HepG2 (cell line): ENCODE measurements at regions not wholly inside any gene's neighbourhood (a gene's known extent, or its start where the extent isn't known, plus 50 kb on each side); places are given as distances from the start of the nearest gene placed in this dataset.

Experiments used
- ATAC-seq: fragments of 200-7000 bp; cut with Tn5 transposase; 3 replicates; pipeline ENCODE4 v1.9.1; 2020; ENCODE audit warnings: mild to moderate bottlenecking, moderate library complexity
- BruUV-seq: library from RNA; stranded (reverse); fragments of 400-500 nt; replicated peaks from 2 replicates; lab custom pipeline; 2021; lab: Mats Ljungman, UMichigan
- CTCF ChIA-PET: fragments of 300-600 bp; formaldehyde crosslinking; extraction: SDS; loops from one replicate; lab custom pipeline; 2021; ENCODE audit warnings: low total read pairs, inconsistent platforms, low intra/inter-chr PET ratio; lab: Yijun Ruan, JAX
- POLR2A ChIA-PET: fragments of 350-600 bp; sonication (Branson Sonifier 250); formaldehyde crosslinking; loops from one replicate; lab custom pipeline; 2020; ENCODE audit warnings: antibody characterized with exemption, inconsistent platforms; lab: Yijun Ruan, JAX
- DNase-seq: peaks from one replicate; pipeline ENCODE4 v3.0.0-alpha.2; 2015; ENCODE audit warnings: low spot score
- FAIRE-seq: peaks from 3 replicates; lab custom pipeline; 2011; peaks lifted over from hg19 to GRCh38; lab: Jason Lieb, UNC
- H2AFZ ChIP-seq: one replicate; pipeline ENCODE4 v1.6.1; 2011; ENCODE audit warnings: low read length, inconsistent platforms
- H3K27ac ChIP-seq: fragments of 300-600 bp; 3 replicates; pipeline ENCODE4 v1.8.0; 2011; ENCODE audit warnings: mixed run types, mild to moderate bottlenecking, mixed read lengths, low read length, inconsistent platforms; ENCODE audit not compliant: insufficient read depth; ENCODE audit errors: extremely low read length
- H3K27me3 ChIP-seq, 2 experiments: fragments of 200-600 bp in 1 of 2; 2 replicates in 1 of 2; 3 replicates in 1 of 2; pipeline versions ENCODE4 v1.6.0 to v1.8.0; 2011; ENCODE audit warnings: low read length in 2 of 2, mild to moderate bottlenecking in 2 of 2, moderate library complexity in 2 of 2, inconsistent platforms in 1 of 2; ENCODE audit not compliant: insufficient read depth in 2 of 2, control insufficient read depth in 1 of 2
- H3K36me3 ChIP-seq, 2 experiments: fragments of 200-600 bp in 1 of 2; replicated peaks in 1 of 2; 2 replicates in 1 of 2; 3 replicates in 1 of 2; pipeline versions ENCODE4 v1.5.1 to v1.8.0; 2011; ENCODE audit warnings: low read length in 2 of 2, inconsistent platforms in 1 of 2; ENCODE audit not compliant: insufficient read depth in 2 of 2, control insufficient read depth in 1 of 2
- H3K4me1 ChIP-seq: 2 replicates; pipeline ENCODE4 v1.5.1; 2012; ENCODE audit warnings: low read length, inconsistent platforms; ENCODE audit not compliant: insufficient read depth
- H3K4me2 ChIP-seq: 2 replicates; pipeline ENCODE4 v1.6.0; 2011; ENCODE audit warnings: low read depth, low read length, inconsistent platforms
- H3K4me3 ChIP-seq, 3 experiments: fragments of 200-600 bp in 1 of 3; sonication (generic), shearing (Covaris generic) in 1 of 3; replicated peaks in 1 of 3; 2 replicates each; pipeline ENCODE4 v1.5.1; 2011 to 2016; ENCODE audit warnings: low read length in 3 of 3, inconsistent platforms in 2 of 3, low read depth in 2 of 3, mild to moderate bottlenecking in 2 of 3, control low read depth in 1 of 3, mixed read lengths in 1 of 3; ENCODE audit not compliant: insufficient read depth in 1 of 3
- H3K79me2 ChIP-seq: one replicate; pipeline ENCODE4 v1.6.1; 2011; ENCODE audit warnings: low read length, inconsistent platforms; ENCODE audit not compliant: insufficient read depth
- H3K9ac ChIP-seq: 2 replicates; pipeline ENCODE4 v1.6.0; 2011; ENCODE audit warnings: mild to moderate bottlenecking, low read depth, low read length, inconsistent platforms; ENCODE audit not compliant: insufficient read depth
- H3K9me3 ChIP-seq: 2 replicates; pipeline ENCODE4 v1.5.1; 2012; ENCODE audit warnings: mild to moderate bottlenecking, low read length
- H4K20me1 ChIP-seq: 2 replicates; pipeline ENCODE4 v1.6.0; 2011; ENCODE audit warnings: inconsistent platforms, mild to moderate bottlenecking, low read length, moderate library complexity; ENCODE audit not compliant: insufficient read depth
- ARID2 ChIP-seq: sonication (generic); formaldehyde crosslinking; IDR thresholded peaks from 2 replicates; pipeline ENCODE4 v1.8.1; 2022; ENCODE audit warnings: mild to moderate bottlenecking, missing genetic modification reagents, borderline replicate concordance
- ATM ChIP-seq: fragments of 450-650 bp; IDR thresholded peaks from 2 replicates; pipeline ENCODE4 v1.7.1; 2017; ENCODE audit warnings: mild to moderate bottlenecking, borderline replicate concordance
- CREB1 ChIP-seq, 2 experiments: fragments of 450-650 bp in 1 of 2; IDR thresholded peaks; 2 replicates each; pipeline ENCODE4 v1.6.1; 2016 to 2017; ENCODE audit warnings: control low read depth in 1 of 2, mild to moderate bottlenecking in 1 of 2, missing compliant biosample characterization in 1 of 2, missing genetic modification characterization in 1 of 2
- MED8 ChIP-seq: sonication (generic); formaldehyde crosslinking; IDR thresholded peaks from 2 replicates; pipeline ENCODE4 v1.8.1; 2023; ENCODE audit warnings: mild to moderate bottlenecking, missing genetic modification reagents; ENCODE audit not compliant: insufficient replicate concordance
- MTA1 ChIP-seq: sonication (generic); formaldehyde crosslinking; IDR thresholded peaks from 2 replicates; pipeline ENCODE4 v1.4.0; 2020; ENCODE audit warnings: missing genetic modification reagents, mild to moderate bottlenecking, borderline replicate concordance
- MXD4 ChIP-seq: IDR thresholded peaks from 2 replicates; pipeline ENCODE4 v1.6.1; 2016; ENCODE audit warnings: mild to moderate bottlenecking, missing biosample characterization, missing genetic modification reagents
- SMARCC2 ChIP-seq: fragments of 450-650 bp; IDR thresholded peaks from 2 replicates; pipeline ENCODE4 v1.6.1; 2017; ENCODE audit warnings: antibody characterized with exemption, mild to moderate bottlenecking
- STAT5B ChIP-seq: sonication (generic); formaldehyde crosslinking; IDR thresholded peaks from 2 replicates; pipeline ENCODE4 v1.4.0; 2020; ENCODE audit warnings: missing genetic modification reagents
- TAF15 ChIP-seq: fragments of 200-400 bp; formaldehyde crosslinking; IDR thresholded peaks from one replicate; pipeline ENCODE4 v1.6.1; 2018; ENCODE audit warnings: mild to moderate bottlenecking, low read depth, low read length; ENCODE audit not compliant: poor library complexity, severe bottlenecking
- ZBTB1 ChIP-seq: sonication (generic); formaldehyde crosslinking; IDR thresholded peaks from 2 replicates; pipeline ENCODE4 v1.4.0; 2020; ENCODE audit warnings: missing genetic modification reagents, borderline replicate concordance
- ZNF430 ChIP-seq: sonication (generic); formaldehyde crosslinking; IDR thresholded peaks from 2 replicates; pipeline ENCODE4 v1.9.0; 2021; ENCODE audit warnings: mild to moderate bottlenecking, missing genetic modification reagents
- ZNF547 ChIP-seq: sonication (generic); formaldehyde crosslinking; IDR thresholded peaks from 2 replicates; pipeline ENCODE4 v1.5.1; 2020; ENCODE audit warnings: mild to moderate bottlenecking, missing genetic modification reagents
- ZNF878 ChIP-seq: sonication (generic); formaldehyde crosslinking; IDR thresholded peaks from 2 replicates; pipeline ENCODE4 v1.8.1; 2023; ENCODE audit warnings: mild to moderate bottlenecking, missing genetic modification reagents, moderate library complexity
- WGBS: methylation state at CpG from one replicate; pipeline ENCODE4 v1.1.6; 2017; ENCODE audit warnings: low lambda C conversion rate; 5-methylcytosine and 5-hydroxymethylcytosine counted together
- in situ Hi-C: cut with HindIII; loops from 2 replicates; pipeline ENCODE4 v1.10.0; 2017; ENCODE audit warnings: low pct_unique_long_range_greater_than_20kb; ENCODE audit not compliant: extremely low pct_ligation_motif_present
- intact Hi-C: fragments of 100-400 bp; cut with micrococcal nuclease; formaldehyde crosslinking; loops from one replicate; pipeline ENCODE4 v1.10.0; 2022; ENCODE audit not compliant: unreplicated experiment
- TF ChIP-seq, protein P1 (sequence below): sonication (generic); formaldehyde crosslinking; IDR thresholded peaks from 2 replicates; pipeline ENCODE4 v1.4.0; 2020; ENCODE audit warnings: missing genetic modification reagents, borderline replicate concordance
- TF ChIP-seq, protein P2 (sequence below): sonication (generic); formaldehyde crosslinking; IDR thresholded peaks from 2 replicates; pipeline ENCODE4 v1.8.0; 2022; ENCODE audit warnings: missing genetic modification reagents, low read depth, mild to moderate bottlenecking, borderline replicate concordance
- TF ChIP-seq, protein P3 (sequence below): sonication (generic); formaldehyde crosslinking; IDR thresholded peaks from 2 replicates; pipeline ENCODE4 v1.4.0; 2020; ENCODE audit warnings: mild to moderate bottlenecking, missing genetic modification reagents

GRCh38 chr2:187617120-187617519, 62.9 kb upstream of the TFPI start:
- no TSS peak for BruUV-seq
- Histone ChIP-seq H3K4me3 (no peak overlapping the region), H3K79me2 (no peaks in the 10 kb centered on the region), H2AFZ (no peak overlapping the region), H3K9me3 (no peaks in the 10 kb centered on the region), H3K4me1 (no peaks in the 10 kb centered on the region), H3K27ac (no peak overlapping the region), H3K9ac (no peak overlapping the region), H3K36me3 (no peaks in the 10 kb centered on the region), H3K4me2 (no peak overlapping the region), H4K20me1 (no peaks in the 10 kb centered on the region), H3K27me3 (no peaks in the 10 kb centered on the region)
- intact Hi-C loops: no loop called here
- ATAC-seq (no peak), FAIRE-seq (no peak), DNase-seq (no peak)
- 8% methylated on average over 3 of the region's 3 CpGs for WGBS
- in situ Hi-C loops: no loop called here
- TF ChIP-seq MED8 (CRISPR knock-in tag): no peak
- ChIA-PET CTCF (no interaction called here), POLR2A (no interaction called here)

DNA sequence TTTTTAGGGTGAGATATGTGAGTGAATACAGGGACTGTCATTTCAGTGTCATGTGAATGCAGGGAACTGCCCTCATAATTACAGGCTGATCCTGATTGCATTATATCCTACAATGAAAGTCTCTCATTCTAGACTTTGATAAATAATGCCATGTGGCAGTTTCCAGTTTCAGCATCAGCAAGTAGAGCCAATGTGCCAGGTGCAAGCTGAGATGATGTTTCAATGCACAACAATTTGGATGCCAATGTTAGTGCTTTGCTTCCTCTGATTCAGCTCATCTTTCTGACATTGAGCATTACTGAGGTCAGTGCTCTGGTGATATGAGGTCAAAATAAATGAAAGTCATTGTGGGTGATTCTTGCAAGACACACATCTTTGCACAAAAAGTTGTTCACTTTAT, 63.7 kb upstream of the TFPI start:
- ATAC-seq: no peak
- Histone ChIP-seq H3K4me2 (no peak overlapping the region), H3K9me3 (no peaks in the 10 kb centered on the region)
- TF ChIP-seq TAF15 (no peak), MTA1 (CRISPR knock-in tag) (no peak), STAT5B (CRISPR knock-in tag) (no peak), MXD4 (CRISPR knock-in tag) (no peak), ZNF878 (CRISPR knock-in tag) (no peak), ATM (no peak), SMARCC2 (no peak), ZNF430 (no peak), ZBTB1 (CRISPR knock-in tag) (no peak), ZNF547 (CRISPR knock-in tag) (no peak), ARID2 (no peak), CREB1 (IDR thresholded peaks at IDR 0.05) (no peak), CREB1 (CRISPR knock-in tag; IDR thresholded peaks at IDR 0.05) (no peak)
- TF ChIP-seq, protein P1, sequence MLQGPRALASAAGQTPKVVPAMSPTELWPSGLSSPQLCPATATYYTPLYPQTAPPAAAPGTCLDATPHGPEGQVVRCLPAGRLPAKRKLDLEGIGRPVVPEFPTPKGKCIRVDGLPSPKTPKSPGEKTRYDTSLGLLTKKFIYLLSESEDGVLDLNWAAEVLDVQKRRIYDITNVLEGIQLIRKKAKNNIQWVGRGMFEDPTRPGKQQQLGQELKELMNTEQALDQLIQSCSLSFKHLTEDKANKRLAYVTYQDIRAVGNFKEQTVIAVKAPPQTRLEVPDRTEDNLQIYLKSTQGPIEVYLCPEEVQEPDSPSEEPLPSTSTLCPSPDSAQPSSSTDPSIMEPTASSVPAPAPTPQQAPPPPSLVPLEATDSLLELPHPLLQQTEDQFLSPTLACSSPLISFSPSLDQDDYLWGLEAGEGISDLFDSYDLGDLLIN (CRISPR knock-in tag): no peak
- TF ChIP-seq, protein P2, sequence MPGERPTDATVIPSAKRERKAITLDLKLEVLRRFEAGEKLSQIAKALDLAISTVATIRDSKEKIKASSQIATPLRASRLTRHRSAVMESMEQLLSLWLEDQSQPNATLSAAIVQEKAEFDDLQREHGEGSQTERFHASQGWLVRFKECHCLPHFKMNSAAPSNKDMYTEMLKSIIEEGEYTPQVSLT (CRISPR knock-in tag): no peak
- TF ChIP-seq, protein P3, sequence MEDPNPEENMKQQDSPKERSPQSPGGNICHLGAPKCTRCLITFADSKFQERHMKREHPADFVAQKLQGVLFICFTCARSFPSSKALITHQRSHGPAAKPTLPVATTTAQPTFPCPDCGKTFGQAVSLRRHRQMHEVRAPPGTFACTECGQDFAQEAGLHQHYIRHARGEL (CRISPR knock-in tag): no peak
- TF ChIP-seq, all 625 proteins: peak for 0
- Histone ChIP-seq H3K9ac (no peak overlapping the region), H3K79me2 (no peaks in the 10 kb centered on the region), H3K4me3 (no peak overlapping the region), H3K27me3 (no peaks in the 10 kb centered on the region), H2AFZ (no peak overlapping the region), H3K36me3 (no peaks in the 10 kb centered on the region), H4K20me1 (no peaks in the 10 kb centered on the region), H3K4me1 (no peaks in the 10 kb centered on the region), H3K27ac (no peak overlapping the region)
- FAIRE-seq: no peak
- in situ Hi-C loops (no loop called here), intact Hi-C loops (no loop called here)
- BruUV-seq: no TSS peak
- POLR2A ChIA-PET: no interaction called here
- no peak for DNase-seq
- CTCF ChIA-PET: no interaction called here
